SK-N-SH treated with all-trans-retinoic acid at 6 μM for 48 hours (cell line): ENCODE measurements at regions not wholly inside any gene's neighbourhood (a gene's known extent, or its start where the extent isn't known, plus 50 kb on each side); places are given as distances from the start of the nearest gene placed in this dataset.

Experiments
- ATAC-seq: fragments of 200-7000 bp; cut with Tn5 transposase; 3 replicates; pipeline ENCODE4 v1.9.1; 2020; ENCODE audit warnings: mild to moderate bottlenecking, moderate library complexity
- ARNTL ChIP-seq: fragments of 450-650 bp; formaldehyde crosslinking; IDR thresholded peaks from 2 replicates; pipeline ENCODE4 v1.5.0; 2020; ENCODE audit warnings: low read depth, mild to moderate bottlenecking, moderate library complexity, borderline replicate concordance
- BACH2 ChIP-seq: fragments of 250-450 bp; sonication (Bioruptor Pico); IDR thresholded peaks from 2 replicates; pipeline ENCODE4 v1.9.0; 2021; ENCODE audit warnings: mild to moderate bottlenecking, borderline replicate concordance
- CREB5 ChIP-seq: fragments of 250-450 bp; sonication (Bioruptor Pico); IDR thresholded peaks from 2 replicates; pipeline ENCODE4 v1.5.1; 2020; ENCODE audit warnings: low read depth, mild to moderate bottlenecking, moderate library complexity
- CSDC2 ChIP-seq: fragments of 250-450 bp; sonication (Bioruptor Pico); IDR thresholded peaks from 2 replicates; pipeline ENCODE4 v1.5.0; 2020; ENCODE audit warnings: mild to moderate bottlenecking, moderate library complexity
- CSRNP3 ChIP-seq: fragments of 250-450 bp; sonication (Bioruptor Pico); IDR thresholded peaks from 2 replicates; pipeline ENCODE4 v1.5.1; 2021; ENCODE audit warnings: mild to moderate bottlenecking, moderate library complexity
- ESRRG ChIP-seq: fragments of 250-450 bp; sonication (Bioruptor Pico); IDR thresholded peaks from 2 replicates; pipeline ENCODE4 v1.6.1; 2021; ENCODE audit warnings: mild to moderate bottlenecking
- GLIS3 ChIP-seq: fragments of 250-450 bp; sonication (Bioruptor Pico); IDR thresholded peaks from 2 replicates; pipeline ENCODE4 v1.5.0; 2020; ENCODE audit warnings: mild to moderate bottlenecking, moderate library complexity
- ISL1 ChIP-seq: fragments of 250-450 bp; sonication (Bioruptor Pico); IDR thresholded peaks from 2 replicates; pipeline ENCODE4 v2.1.2; 2022; ENCODE audit warnings: mild to moderate bottlenecking, moderate library complexity
- OSR1 ChIP-seq: fragments of 250-450 bp; sonication (Bioruptor Pico); IDR thresholded peaks from 2 replicates; pipeline ENCODE4 v1.8.0; 2022; ENCODE audit warnings: moderate library complexity, mild to moderate bottlenecking, inconsistent platforms
- PATZ1 ChIP-seq: fragments of 250-450 bp; sonication (Bioruptor Pico); IDR thresholded peaks from 2 replicates; pipeline ENCODE4 v1.8.0; 2020; ENCODE audit warnings: mild to moderate bottlenecking, moderate library complexity, borderline replicate concordance
- POU6F1 ChIP-seq: fragments of 250-450 bp; sonication (Bioruptor Pico); IDR thresholded peaks from 2 replicates; pipeline ENCODE4 v1.8.0; 2021; ENCODE audit warnings: low read depth, mild to moderate bottlenecking, moderate library complexity, borderline replicate concordance
- RARB ChIP-seq: fragments of 250-450 bp; sonication (Bioruptor Pico); IDR thresholded peaks from 2 replicates; pipeline ENCODE4 v1.8.0; 2021; ENCODE audit warnings: mild to moderate bottlenecking, moderate library complexity
- SNAI2 ChIP-seq: fragments of 250-450 bp; sonication (Bioruptor Pico); IDR thresholded peaks from 2 replicates; pipeline ENCODE4 v1.5.0; 2020; ENCODE audit warnings: mild to moderate bottlenecking, moderate library complexity
- TCF4 ChIP-seq: fragments of 250-450 bp; sonication (Bioruptor Pico); IDR thresholded peaks from 2 replicates; pipeline ENCODE4 v1.8.0; 2021; ENCODE audit warnings: mild to moderate bottlenecking, moderate library complexity, borderline replicate concordance
- ZC3H10 ChIP-seq: fragments of 250-450 bp; sonication (Bioruptor Pico); IDR thresholded peaks from 2 replicates; pipeline ENCODE4 v1.5.1; 2021; ENCODE audit warnings: mild to moderate bottlenecking, moderate library complexity
- ZFP3 ChIP-seq: fragments of 250-450 bp; sonication (Bioruptor Pico); IDR thresholded peaks from 2 replicates; pipeline ENCODE4 v1.5.0; 2020; ENCODE audit warnings: mild to moderate bottlenecking, moderate library complexity
- ZNF565 ChIP-seq: fragments of 450-650 bp; formaldehyde crosslinking; conservative IDR thresholded peaks from 2 replicates; pipeline ENCODE4 v1.5.0; 2020; ENCODE audit warnings: low read depth, mild to moderate bottlenecking, moderate library complexity
- ZNF70 ChIP-seq: fragments of 450-650 bp; formaldehyde crosslinking; IDR thresholded peaks from 2 replicates; pipeline ENCODE4 v1.5.0; 2020; ENCODE audit warnings: mild to moderate bottlenecking, moderate library complexity
- ZNF8 ChIP-seq: fragments of 450-650 bp; formaldehyde crosslinking; IDR thresholded peaks from 2 replicates; pipeline ENCODE4 v1.5.0; 2020; ENCODE audit warnings: mild to moderate bottlenecking, moderate library complexity

- TF ChIP-seq SNAI2 (CRISPR knock-in tag) = no peak
Measured at GRCh38 chr6:169970306-169970988, 219.0 kb downstream of the ERMARD start (continued).

GRCh38 chr6:169969372-169970099 lies 218.1 kb downstream of the ERMARD start:
- ATAC-seq = no peak
- TF ChIP-seq CSDC2 (CRISPR knock-in tag) = no peak
- TF ChIP-seq RARB (CRISPR knock-in tag) = no peak
- no peak for TF ChIP-seq ARNTL (CRISPR knock-in tag)
- no peak for TF ChIP-seq PATZ1 (CRISPR knock-in tag)
- TF ChIP-seq ZC3H10 (CRISPR knock-in tag) = no peak
- TF ChIP-seq TCF4 (CRISPR knock-in tag) = no peak
- no peak for TF ChIP-seq ZNF8 (CRISPR knock-in tag)
- TF ChIP-seq POU6F1 (CRISPR knock-in tag) = no peak
- no peak for TF ChIP-seq GLIS3 (CRISPR knock-in tag)
- no peak for TF ChIP-seq ZFP3
- TF ChIP-seq CSRNP3 (CRISPR knock-in tag) = no peak
- TF ChIP-seq ZNF70 (CRISPR knock-in tag) = no peak
- TF ChIP-seq SNAI2 (CRISPR knock-in tag) = no peak
- TF ChIP-seq ZNF565 (CRISPR knock-in tag) = no peak

GRCh38 chr6:169968541-169969270 lies 217.3 kb downstream of the ERMARD start:
- no peak for ATAC-seq
- TF ChIP-seq PATZ1 (CRISPR knock-in tag) = no peak
- TF ChIP-seq GLIS3 (CRISPR knock-in tag) = no peak

- ATAC-seq = no peak
Measured at GRCh38 chr6:169967687-169968086, 216.3 kb downstream of the ERMARD start.

More at GRCh38 chr6:169967687-169968086, 216.3 kb downstream of the ERMARD start:
- TF ChIP-seq BACH2 (no peak), ESRRG (CRISPR knock-in tag) (no peak), ZNF8 (CRISPR knock-in tag) (no peak), SNAI2 (CRISPR knock-in tag) (no peak), TCF4 (CRISPR knock-in tag) (no peak), GLIS3 (CRISPR knock-in tag) (no peak), CREB5 (CRISPR knock-in tag) (no peak), ISL1 (CRISPR knock-in tag) (no peak), OSR1 (CRISPR knock-in tag) (no peak), PATZ1 (CRISPR knock-in tag) (no peak), RARB (CRISPR knock-in tag) (no peak), ZNF565 (CRISPR knock-in tag) (no peak)
